ENCODE measurements at regions not wholly inside any gene's neighbourhood (a gene's known extent, or its start where the extent isn't known, plus 50 kb on each side); places are given as distances from the start of the nearest gene placed in this dataset. TPM values are rescaled to one million over a fixed set of nuclear protein-coding genes. Genes with fewer than 3 reads are reported as not detected.

DNA sequence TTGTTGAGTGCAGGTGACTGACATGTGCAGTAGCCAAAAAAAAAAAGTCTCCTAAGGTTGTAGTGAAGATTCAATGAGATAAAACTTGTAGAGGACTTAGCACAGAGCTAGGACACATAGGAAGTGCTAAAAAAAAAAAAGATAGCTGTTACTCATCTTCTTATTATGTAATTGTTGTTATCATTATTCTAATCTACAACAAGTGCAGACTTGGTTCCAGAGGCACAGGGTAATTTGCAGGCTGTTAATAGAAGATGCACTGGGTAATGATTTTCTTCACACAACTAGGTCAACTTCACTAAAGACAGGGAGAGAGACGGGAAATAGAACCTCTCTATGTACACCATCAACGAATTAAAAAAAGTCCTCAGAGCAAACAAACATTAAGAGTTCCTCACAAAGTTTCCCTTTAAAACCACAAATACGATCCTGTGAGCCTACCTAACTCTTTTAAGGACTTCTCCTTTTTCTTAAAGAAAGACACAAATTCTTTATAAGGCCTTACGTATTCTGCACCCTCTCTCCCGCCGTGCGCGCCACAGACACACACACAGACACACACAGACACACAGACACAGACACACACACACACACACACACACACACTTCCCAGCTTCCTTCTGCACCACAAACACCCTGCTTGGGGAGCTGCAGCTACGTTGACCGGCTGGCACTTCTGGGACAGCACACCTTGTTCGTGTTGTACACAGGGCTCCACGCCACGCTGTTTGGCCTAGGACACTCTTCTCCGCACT is 49.8 kb upstream of the GADD45A start (continued):
- TF ChIP-seq ZNF274 (IDR thresholded peaks at IDR 0.05; ENCODE audit: borderline replicate concordance, extremely low read depth, low read length), result no peak

Small RNA genes in the stretch of these regions (small RNA-seq; reads per million reads assigned to genes)
- not detected for gene RNU6-1031P (ENCODE audit: insufficient read depth)

Measured in H1 (cell line).